ENCODE measurements at regions not wholly inside any gene's neighbourhood (a gene's known extent, or its start where the extent isn't known, plus 50 kb on each side); places are given as distances from the start of the nearest gene placed in this dataset.

GRCh38 chr9:97766610-97767009, 69.5 kb upstream of the XPA start:
- TF ChIP-seq TAF1 (IDR thresholded peaks at IDR 0.05; ENCODE audit: low read depth) (no peak), FOXM1 (IDR thresholded peaks at IDR 0.05; ENCODE audit: borderline replicate concordance, low read depth) (no peak), RAD21 (IDR thresholded peaks at IDR 0.05; ENCODE audit: low read depth) (no peak), EGR1 (IDR thresholded peaks at IDR 0.05) (no peak), CREB1 (IDR thresholded peaks at IDR 0.05; ENCODE audit: low read depth) (no peak), EP300 (IDR thresholded peaks at IDR 0.05; ENCODE audit: borderline replicate concordance) (no peak), YY1 (IDR thresholded peaks at IDR 0.05; ENCODE audit: low read depth) (no peak), MAX (IDR thresholded peaks at IDR 0.05) (no peak), CEBPB (IDR thresholded peaks at IDR 0.05) (no peak), REST (IDR thresholded peaks at IDR 0.05; ENCODE audit: low read depth) (no peak), TEAD4 (IDR thresholded peaks at IDR 0.05) (no peak), USF1 (IDR thresholded peaks at IDR 0.05) (no peak), ZBTB7A (IDR thresholded peaks at IDR 0.05; ENCODE audit: low read depth) (no peak), NFIC (IDR thresholded peaks at IDR 0.05) (no peak)
